Ovary (tissue), 3 donors: ENCODE measurements at regions not wholly inside any gene's neighbourhood (a gene's known extent, or its start where the extent isn't known, plus 50 kb on each side); places are given as distances from the start of the nearest gene placed in this dataset.

Source experiments
- CTCF ChIP-seq, 3 donors: fragments of 450-650 bp in 2 of 3; fragments of 200-600 bp in 1 of 3; IDR thresholded peaks; one replicate each; pipeline versions ENCODE4 v1.5.1 to v1.8.0; 2016 to 2022; ENCODE audit warnings: antibody characterized with exemption in 3 of 3, mild to moderate bottlenecking in 1 of 3
- EP300 ChIP-seq: sonication (generic); formaldehyde crosslinking; IDR thresholded peaks from one replicate; pipeline ENCODE4 v1.6.1; 2017; ENCODE audit warnings: antibody characterized with exemption
- donor health status: DM: no; HTN: no; CAD: no.

GRCh38 chr6:114714836-114715507, 372.1 kb upstream of the HS3ST5 start:
- TF ChIP-seq CTCF (IDR thresholded peaks at IDR 0.05) (no peak), EP300 (no peak)
